NCI-H146 (cell line): ENCODE measurements at regions not wholly inside any gene's neighbourhood (a gene's known extent, or its start where the extent isn't known, plus 50 kb on each side); places are given as distances from the start of the nearest gene placed in this dataset.
A peak's percentile ranks its signal among the peaks of the same experiment; 100 is the strongest.
"Not testable (repeated sequence)": the region's sequence is repeated elsewhere in the genome, so short reads cannot be mapped to it uniquely, and the experiment has no call there.

Source experiments
- DNase-seq: peaks from one replicate; lab custom pipeline; 2025; lab: John Stamatoyannopoulos, UW

GRCh38 chr2:7145707-7146106 lies 228.5 kb downstream of the RNF144A start:
- no peak for DNase-seq

DNA sequence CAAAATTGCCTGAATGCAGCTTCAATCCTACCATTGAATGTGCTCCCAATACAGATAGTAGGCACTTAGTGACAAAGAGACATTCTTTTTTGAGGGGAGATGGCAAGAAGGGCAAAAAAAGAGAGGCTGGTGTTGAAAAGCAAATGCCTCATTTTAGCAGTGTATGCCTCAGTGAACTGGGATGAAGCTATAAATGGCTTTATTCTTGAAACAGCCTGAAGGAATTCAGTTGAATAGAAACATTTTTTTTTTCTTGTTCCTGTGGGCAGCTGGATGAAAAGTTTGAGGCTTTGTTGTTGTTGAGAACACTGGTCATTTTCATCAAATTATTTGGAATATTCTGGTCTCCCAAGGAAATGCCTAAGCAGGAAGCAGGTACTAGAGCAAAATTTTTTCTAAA lies 228.9 kb downstream of the RNF144A start:
- DNase-seq: no peak

DNA sequence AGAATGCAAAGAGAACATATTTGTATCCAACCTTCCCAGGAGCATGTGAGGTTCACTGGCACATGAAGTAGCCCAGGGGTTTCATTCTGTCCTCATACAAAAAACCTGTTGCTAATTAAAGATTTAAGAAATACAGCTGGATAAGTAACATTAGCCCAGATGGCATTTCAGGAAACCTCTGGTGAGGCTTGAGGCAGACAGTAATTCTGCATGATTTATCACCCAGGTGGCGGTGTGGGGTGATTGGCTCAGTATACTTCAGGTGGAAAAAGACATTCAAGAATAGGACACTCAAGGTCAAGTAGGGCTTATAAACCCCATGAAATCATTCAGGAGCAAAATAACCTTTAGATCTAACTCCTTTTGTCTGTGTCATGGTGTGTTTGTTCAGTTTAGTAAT lies 237.4 kb downstream of the RNF144A start:
- peak; percentile 22 for DNase-seq

DNA sequence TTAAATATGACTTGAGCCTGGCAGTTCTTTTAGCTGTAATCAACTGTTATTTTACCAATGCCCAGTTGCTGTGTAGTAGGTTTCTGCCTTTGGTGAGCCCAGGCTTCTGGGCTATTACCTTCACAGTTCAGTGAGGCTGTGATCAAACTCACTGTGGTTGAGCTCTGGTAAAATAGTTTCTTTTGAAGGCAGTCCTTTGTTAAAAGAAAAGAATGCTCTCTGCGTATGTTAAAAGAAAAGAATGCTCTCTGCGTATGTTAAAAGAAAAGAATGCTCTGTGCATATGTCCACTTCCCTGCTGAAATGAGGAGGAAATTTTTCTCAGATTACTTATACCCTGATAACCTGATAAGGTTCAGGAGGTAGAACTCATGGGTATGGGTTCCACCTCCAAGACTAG lies 244.3 kb downstream of the RNF144A start:
- DNase-seq: no peak

GRCh38 chr2:7165736-7166135 lies 248.5 kb downstream of the RNF144A start:
- no peak for DNase-seq

GRCh38 chr2:7167801-7168411 lies 250.7 kb downstream of the RNF144A start:
- no peak for DNase-seq

- DNase-seq: no peak
These were observed 252.4 kb downstream of the RNF144A start for GRCh38 chr2:7169593-7169992.

DNA sequence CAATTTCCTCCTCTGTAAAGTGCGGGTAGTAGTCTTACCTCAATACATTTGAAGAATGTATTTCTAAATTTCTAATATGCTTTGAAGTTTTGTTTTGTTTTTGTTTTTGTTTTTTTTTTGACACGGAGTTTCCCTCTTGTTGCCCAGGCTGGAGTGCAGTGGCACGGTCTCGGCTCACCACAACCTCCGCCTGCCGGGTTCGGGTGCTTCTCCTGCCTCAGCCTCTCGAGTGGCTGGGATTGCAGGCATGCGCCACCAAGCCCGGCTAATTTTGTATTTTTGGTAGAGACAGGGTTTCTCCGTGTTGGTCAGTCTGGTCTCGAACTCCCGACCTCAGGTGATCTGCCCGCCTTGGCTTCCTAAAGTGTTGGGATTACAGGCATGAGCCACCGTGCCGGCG lies 261.8 kb downstream of the RNF144A start:
- not testable (repeated sequence) for DNase-seq

DNA sequence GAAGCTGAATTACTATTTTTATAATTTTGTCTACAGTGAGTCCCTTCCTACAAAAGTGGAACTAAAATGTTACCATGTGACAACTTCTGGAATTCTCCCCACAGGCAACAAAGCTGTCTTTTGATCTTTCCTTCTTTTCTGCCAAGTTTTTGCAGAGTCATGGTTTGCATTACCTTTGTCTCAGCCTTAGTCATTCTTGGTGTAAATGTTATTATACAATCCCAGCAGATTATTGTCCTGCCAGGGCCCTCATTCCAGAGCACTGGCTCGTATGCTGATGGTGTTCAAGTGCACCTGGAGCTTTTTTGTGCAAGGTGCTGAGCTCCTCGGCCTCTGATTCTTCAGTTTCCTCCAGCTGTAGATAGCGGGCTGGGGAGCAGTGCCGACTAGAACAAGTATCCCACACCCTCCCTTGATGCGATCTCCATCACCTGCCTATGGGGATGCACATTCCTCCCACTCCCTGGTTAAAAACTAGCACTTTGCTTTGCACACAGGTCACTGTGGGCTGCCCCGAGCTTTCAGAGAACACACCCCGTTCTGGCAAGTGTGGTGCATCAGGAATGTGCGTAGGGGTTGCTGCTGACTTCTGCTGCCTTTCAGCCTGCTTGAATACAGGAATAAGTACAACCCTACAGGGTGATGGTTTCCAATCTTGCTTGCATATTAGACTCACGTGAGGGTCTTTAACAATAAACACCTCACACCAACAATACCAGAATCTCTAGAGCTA lies 263.6 kb downstream of the RNF144A start:
- DNase-seq: no peak

DNA sequence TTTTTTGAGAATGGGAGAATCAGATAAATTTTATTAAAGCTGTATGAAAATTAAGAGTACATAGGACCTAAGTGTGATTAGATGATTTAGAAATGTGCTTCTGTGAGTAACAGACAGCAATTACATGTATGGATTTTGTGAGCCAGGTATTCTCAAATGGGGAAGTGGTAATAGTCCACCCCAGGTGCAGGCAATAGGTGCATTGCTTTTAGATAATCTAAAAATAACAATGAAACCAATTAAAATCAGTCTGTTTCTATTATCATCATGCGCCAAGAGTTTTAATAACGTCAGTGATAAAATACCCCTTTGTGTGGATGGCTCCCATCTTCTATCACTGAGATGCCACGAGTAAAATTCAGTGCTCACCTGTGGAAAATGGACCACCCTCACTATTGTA lies 265.3 kb downstream of the RNF144A start:
- peak; percentile 35 for DNase-seq

- DNase-seq: no peak
These were observed 271.9 kb downstream of the RNF144A start for GRCh38 chr2:7189106-7189505.

DNA sequence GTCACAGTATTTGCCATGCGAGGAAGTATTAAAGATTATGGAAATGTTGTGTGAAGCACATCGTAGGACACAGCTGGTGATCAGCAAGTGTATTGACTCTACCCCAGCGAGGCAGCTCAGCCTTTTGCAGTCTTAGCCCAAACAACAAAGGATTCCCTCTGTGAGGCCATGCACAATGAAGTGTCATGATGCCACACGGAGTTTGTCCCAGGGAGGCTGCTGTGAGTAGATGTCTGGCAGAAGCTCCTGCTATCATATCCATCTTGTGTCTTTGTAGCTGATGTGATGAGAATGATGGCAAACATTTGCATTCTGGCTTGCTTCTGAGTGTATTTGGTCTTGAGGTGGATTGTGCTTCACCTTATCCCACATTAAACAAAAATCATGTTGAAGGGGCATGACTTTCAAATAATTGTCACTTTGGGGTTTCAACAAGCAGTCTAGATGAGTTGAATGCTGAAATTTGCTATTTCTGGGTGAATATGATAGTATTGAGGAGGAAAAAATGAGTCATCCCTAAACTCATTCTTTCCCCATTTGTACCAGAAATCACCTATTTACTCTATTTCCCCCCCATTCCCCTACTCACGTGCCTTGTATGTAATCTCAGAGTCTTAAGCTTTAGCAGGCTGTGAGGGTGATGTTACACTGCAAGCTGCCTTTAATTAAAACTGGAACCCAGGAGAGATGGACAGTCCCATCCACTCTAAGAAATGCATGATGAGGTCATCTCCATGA lies 273.5 kb downstream of the RNF144A start:
- peak; percentile 82 for DNase-seq

DNA sequence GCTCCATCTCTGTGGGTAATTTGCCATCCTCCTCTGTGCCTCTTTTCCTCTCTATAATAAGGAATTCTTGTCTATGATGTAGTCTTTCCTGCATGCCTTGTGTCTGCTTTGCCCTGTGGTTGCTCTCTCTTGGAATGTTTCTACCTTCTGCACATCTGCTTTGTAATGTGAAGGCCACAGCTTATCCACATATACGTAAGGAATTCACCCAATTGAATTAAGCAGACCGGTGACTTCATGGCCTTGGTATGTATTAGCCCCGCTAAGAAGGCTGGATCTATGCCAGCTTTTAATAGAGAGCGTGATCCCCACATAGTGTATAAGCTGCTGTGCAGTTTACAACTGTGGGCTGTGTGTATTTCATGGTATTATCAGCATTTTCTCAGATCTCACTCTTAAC lies 274.7 kb downstream of the RNF144A start:
- DNase-seq: no peak

- DNase-seq: no peak
These were observed 276.2 kb downstream of the RNF144A start for GRCh38 chr2:7193457-7193856.

- DNase-seq: no peak
These were observed 277.7 kb downstream of the RNF144A start for GRCh38 chr2:7194950-7195349.

GRCh38 chr2:7196883-7197282 lies 279.7 kb downstream of the RNF144A start:
- DNase-seq: no peak

- no peak for DNase-seq
These were observed 284.6 kb downstream of the RNF144A start for GRCh38 chr2:7201851-7202250.

DNA sequence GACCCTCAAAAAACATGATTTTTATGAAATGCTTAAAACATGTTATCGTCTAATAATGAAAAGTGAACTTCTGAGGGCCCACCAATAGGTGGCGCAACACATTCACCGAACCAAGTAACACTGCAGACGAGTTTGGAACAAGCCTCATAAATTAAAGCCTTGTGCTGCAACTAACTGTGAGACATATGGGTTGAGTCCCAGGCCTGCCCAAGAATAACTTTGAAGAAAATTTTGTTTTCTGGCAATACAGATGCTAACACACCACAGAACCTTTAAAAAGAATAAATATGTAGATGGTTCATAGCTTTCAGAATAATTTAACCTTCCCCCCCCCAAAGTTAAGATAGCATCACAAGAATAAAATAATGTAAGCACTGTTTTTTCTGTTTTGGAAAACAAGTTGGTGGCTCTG lies 285.9 kb downstream of the RNF144A start:
- peak; percentile 70 for DNase-seq

- DNase-seq: peak; percentile 85
These were observed 288.1 kb downstream of the RNF144A start for GRCh38 chr2:7205151-7205830.

DNA sequence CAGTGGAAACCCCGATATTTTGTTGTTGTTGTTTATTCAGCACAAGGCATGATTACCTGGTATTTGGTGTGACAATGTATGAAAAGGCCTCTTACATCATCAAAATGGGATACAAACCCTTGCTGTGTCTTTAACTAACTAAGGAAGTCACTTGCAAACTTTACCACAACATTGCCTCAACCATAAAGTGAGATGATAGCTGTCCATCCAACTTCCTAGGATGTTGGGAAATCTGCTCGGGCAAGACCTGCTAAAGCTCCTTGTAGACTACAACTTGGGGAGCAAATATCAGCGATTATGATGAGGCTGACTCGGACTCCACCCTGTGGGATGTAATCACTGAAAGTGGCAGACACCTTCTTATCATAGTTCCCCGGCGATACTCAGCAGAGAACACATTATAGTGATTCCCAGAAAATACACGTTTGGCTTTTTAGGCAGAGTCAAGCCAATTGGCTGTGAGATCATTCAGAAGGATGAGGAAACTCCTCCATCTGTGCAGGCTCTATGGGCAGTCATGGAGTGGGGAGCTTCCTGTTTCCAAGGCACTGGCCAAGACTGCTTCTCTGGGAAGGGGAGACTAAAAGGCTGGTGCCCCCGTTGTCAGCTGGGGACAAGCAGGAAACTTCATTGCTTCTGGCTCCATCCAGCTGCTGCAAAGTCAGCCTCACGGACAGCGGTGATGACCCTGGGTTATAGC lies 289.0 kb downstream of the RNF144A start:
- no peak for DNase-seq

- no peak for DNase-seq
These were observed 290.4 kb downstream of the RNF144A start for GRCh38 chr2:7207631-7208030.
